GM23338 (cell line): ENCODE measurements at regions not wholly inside any gene's neighbourhood (a gene's known extent, or its start where the extent isn't known, plus 50 kb on each side); places are given as distances from the start of the nearest gene placed in this dataset.

Source experiments
- ATAC-seq: fragments of 200-7000 bp; cut with Tn5 transposase; 3 replicates; pipeline ENCODE4 v1.9.1; 2020
- DNase-seq: peaks from one replicate; pipeline ENCODE4 v3.0.0-alpha.2; 2015; ENCODE audit warnings: low spot score
- H2AFZ ChIP-seq: fragments of 200-600 bp; sonication (generic); 2 replicates; pipeline ENCODE4 v1.8.0; 2016; ENCODE audit warnings: antibody characterized with exemption, mild to moderate bottlenecking, moderate library complexity
- H3F3A ChIP-seq: fragments of 200-600 bp; sonication (generic); replicated peaks from 2 replicates; pipeline ENCODE4 v1.8.0; 2017; ENCODE audit warnings: antibody characterized with exemption, mixed run types, low read depth
- H3K27ac ChIP-seq: fragments of 200-600 bp; sonication (generic); 2 replicates; pipeline ENCODE4 v1.6.1; 2016; ENCODE audit warnings: low read depth
- H3K27me3 ChIP-seq: fragments of 200-600 bp; sonication (generic); 2 replicates; pipeline ENCODE4 v1.8.0; 2016; ENCODE audit warnings: mild to moderate bottlenecking, mixed run types, moderate library complexity; ENCODE audit not compliant: insufficient read depth
- H3K36me3 ChIP-seq: fragments of 200-600 bp; sonication (generic); 2 replicates; pipeline ENCODE4 v1.8.0; 2016; ENCODE audit warnings: mild to moderate bottlenecking; ENCODE audit not compliant: insufficient read depth
- H3K4me1 ChIP-seq: fragments of 200-600 bp; sonication (generic); 2 replicates; pipeline ENCODE4 v1.8.0; 2016; ENCODE audit warnings: mild to moderate bottlenecking, moderate library complexity; ENCODE audit not compliant: insufficient read depth
- H3K4me2 ChIP-seq: fragments of 200-600 bp; sonication (generic); 2 replicates; pipeline ENCODE4 v1.7.1; 2017; ENCODE audit warnings: mixed run types
- H3K4me3 ChIP-seq: fragments of 200-600 bp; sonication (generic); 2 replicates; pipeline ENCODE4 v1.6.1; 2016; ENCODE audit warnings: mixed run types
- H3K79me2 ChIP-seq: fragments of 200-600 bp; sonication (generic); replicated peaks from 2 replicates; pipeline ENCODE4 v1.8.0; 2017; ENCODE audit warnings: mild to moderate bottlenecking; ENCODE audit not compliant: insufficient read depth
- H3K9me2 ChIP-seq: fragments of 200-600 bp; sonication (generic); 2 replicates; pipeline ENCODE4 v1.8.0; 2017; ENCODE audit not compliant: insufficient read depth
- H4K20me1 ChIP-seq: fragments of 200-600 bp; sonication (generic); replicated peaks from 2 replicates; pipeline ENCODE4 v1.8.0; 2017; ENCODE audit warnings: mild to moderate bottlenecking; ENCODE audit not compliant: insufficient read depth
- H3K27ac Mint-ChIP-seq: 2 replicates; pipeline ENCODE4 v1.8.0; 2020; ENCODE audit warnings: inconsistent platforms, mild to moderate bottlenecking, moderate library complexity, mixed read lengths
- H3K27me3 Mint-ChIP-seq: 3 replicates; pipeline ENCODE4 v1.8.0; 2022; ENCODE audit warnings: low read depth, mild to moderate bottlenecking, moderate library complexity, mixed read lengths, inconsistent platforms; ENCODE audit not compliant: insufficient read depth, poor library complexity
- H3K36me3 Mint-ChIP-seq: 3 replicates; pipeline ENCODE4 v1.8.0; 2021; ENCODE audit warnings: low read depth, mild to moderate bottlenecking, inconsistent platforms, moderate library complexity, mixed read lengths
- H3K4me1 Mint-ChIP-seq: 3 replicates; pipeline ENCODE4 v1.8.0; 2020; ENCODE audit warnings: mild to moderate bottlenecking, inconsistent platforms, mixed read lengths
- H3K4me3 Mint-ChIP-seq: 3 replicates; pipeline ENCODE4 v1.8.0; 2021; ENCODE audit warnings: moderate library complexity, mild to moderate bottlenecking, inconsistent platforms, mixed read lengths
- H3K9me3 Mint-ChIP-seq: 3 replicates; pipeline ENCODE4 v1.8.0; 2020; ENCODE audit warnings: moderate library complexity, mild to moderate bottlenecking, inconsistent platforms, mixed read lengths
- CREB1 ChIP-seq: fragments of 250-450 bp; sonication (Bioruptor Pico); IDR thresholded peaks from 2 replicates; pipeline ENCODE4 v1.5.0; 2020; ENCODE audit warnings: low read depth, mild to moderate bottlenecking, moderate library complexity
- CTCF ChIP-seq, 2 experiments: fragments of 200-600 bp in 1 of 2; sonication (generic) in 1 of 2; conservative IDR thresholded peaks; 2 replicates each; pipeline versions ENCODE4 v1.5.1 to v1.6.1; 2016 to 2017; ENCODE audit warnings: antibody characterized with exemption in 2 of 2, low read depth in 2 of 2, mild to moderate bottlenecking in 2 of 2, moderate library complexity in 1 of 2
- ETS1 ChIP-seq: IDR thresholded peaks from 2 replicates; pipeline ENCODE4 v1.6.1; 2016; ENCODE audit warnings: antibody characterized with exemption
- EZH2 ChIP-seq: fragments of 200-600 bp; sonication (generic); IDR thresholded peaks from one replicate; pipeline ENCODE4 v1.8.0; 2017; ENCODE audit warnings: antibody characterized with exemption, mild to moderate bottlenecking, low read depth; ENCODE audit not compliant: unreplicated experiment
- EZH2phosphoT487 ChIP-seq: fragments of 200-600 bp; sonication (generic); IDR thresholded peaks from one replicate; pipeline ENCODE4 v1.8.1; 2018; ENCODE audit warnings: antibody characterized with exemption; ENCODE audit not compliant: unreplicated experiment
- JUNB ChIP-seq: IDR thresholded peaks from one replicate; pipeline ENCODE4 v1.6.1; 2016; ENCODE audit warnings: antibody characterized with exemption; ENCODE audit not compliant: unreplicated experiment
- NANOG ChIP-seq: IDR thresholded peaks from 2 replicates; pipeline ENCODE4 v1.6.1; 2016; ENCODE audit warnings: antibody characterized with exemption, borderline replicate concordance
- POLR2AphosphoS5 ChIP-seq: IDR thresholded peaks from 2 replicates; pipeline ENCODE4 v1.6.1; 2016; ENCODE audit warnings: antibody characterized with exemption, low read depth
- REST ChIP-seq: IDR thresholded peaks from one replicate; pipeline ENCODE4 v1.6.1; 2018; ENCODE audit warnings: antibody characterized with exemption; ENCODE audit not compliant: unreplicated experiment
- STAT1 ChIP-seq: IDR thresholded peaks from one replicate; pipeline ENCODE4 v1.6.1; 2016; ENCODE audit warnings: antibody characterized with exemption; ENCODE audit not compliant: unreplicated experiment
- ZNF114 ChIP-seq: fragments of 250-450 bp; sonication (Bioruptor Pico); IDR thresholded peaks from 2 replicates; pipeline ENCODE4 v1.5.0; 2020; ENCODE audit warnings: mild to moderate bottlenecking, moderate library complexity
- ZNF331 ChIP-seq: fragments of 250-450 bp; sonication (Bioruptor Pico); IDR thresholded peaks from 2 replicates; pipeline ENCODE4 v1.5.0; 2020; ENCODE audit warnings: low read depth, mild to moderate bottlenecking, moderate library complexity

- TF ChIP-seq ZNF331 (no peak), EZH2phosphoT487 (no peak), NANOG (no peak), JUNB (no peak), CTCF (conservative IDR thresholded peaks at IDR 0.05; ENCODE audit: low read depth in 2 of 2) (no peak), CREB1 (CRISPR knock-in tag) (no peak)
Measured at GRCh38 chr7:21352540-21353387, 75.1 kb upstream of the SP4 start (continued).

- H3K4me1 ChIP-seq, result 0 out of 2 replicates have a peak, but pooled peaks cover 1% of the 10 kb centered on the region
Measured at GRCh38 chr7:21353388-21353780, 74.5 kb upstream of the SP4 start.

GRCh38 chr7:21354284-21354683, 73.6 kb upstream of the SP4 start:
- Histone ChIP-seq H3K27ac (no peak overlapping the region), H2AFZ (no peak overlapping the region), H3K4me1 (0 out of 2 replicates have a peak, but pooled peaks cover 3% of the 10 kb centered on the region), H4K20me1 (no peaks in the 10 kb centered on the region), H3K79me2 (no peaks in the 10 kb centered on the region), H3K36me3 (no peaks in the 10 kb centered on the region), H3K9me2 (no peaks in the 10 kb centered on the region), H3K4me3 (no peak overlapping the region), H3F3A (no peaks in the 10 kb centered on the region), H3K27me3 (no peaks in the 10 kb centered on the region), H3K4me2 (no peak overlapping the region)
- Mint-ChIP-seq H3K4me1 (no peaks in the 10 kb centered on the region), H3K9me3 (no peaks in the 10 kb centered on the region), H3K4me3 (no peak overlapping the region), H3K36me3 (no peaks in the 10 kb centered on the region), H3K27me3 (peaks cover 4% of the 10 kb centered on the region), H3K27ac (no peak overlapping the region)
- DNase-seq, result no peak
- TF ChIP-seq ETS1 (no peak), EZH2phosphoT487 (no peak), CREB1 (CRISPR knock-in tag) (no peak), CTCF (conservative IDR thresholded peaks at IDR 0.05; ENCODE audit: low read depth in 2 of 2) (no peak), POLR2AphosphoS5 (no peak), REST (no peak), STAT1 (no peak), EZH2 (no peak), NANOG (no peak), ZNF114 (CRISPR knock-in tag) (no peak)
- ATAC-seq, result no peak

More at GRCh38 chr7:21353388-21353780, 74.5 kb upstream of the SP4 start:
- no peak overlapping the region for H3K4me2 ChIP-seq
- H4K20me1 ChIP-seq, result no peaks in the 10 kb centered on the region
- no peak overlapping the region for H3K27ac Mint-ChIP-seq
- TF ChIP-seq ZNF114 (CRISPR knock-in tag), result no peak
- no peak for TF ChIP-seq ZNF331
- no peak overlapping the region for H2AFZ ChIP-seq
- H3K4me1 Mint-ChIP-seq, result no peaks in the 10 kb centered on the region
- DNase-seq, result no peak
- no peaks in the 10 kb centered on the region for H3K9me3 Mint-ChIP-seq
- no peaks in the 10 kb centered on the region for H3K27me3 ChIP-seq
- H3K27me3 Mint-ChIP-seq, result peaks cover 4% of the 10 kb centered on the region
- no peak overlapping the region for H3K27ac ChIP-seq
- ATAC-seq, result no peak
- no peaks in the 10 kb centered on the region for H3K36me3 Mint-ChIP-seq
- no peak overlapping the region for H3K4me3 ChIP-seq
- no peaks in the 10 kb centered on the region for H3K36me3 ChIP-seq
- no peak overlapping the region for H3K4me3 Mint-ChIP-seq
- no peaks in the 10 kb centered on the region for H3K79me2 ChIP-seq
- H3K9me2 ChIP-seq, result no peaks in the 10 kb centered on the region
- no peaks in the 10 kb centered on the region for H3F3A ChIP-seq
